ENCODE measurements at regions not wholly inside any gene's neighbourhood (a gene's known extent, or its start where the extent isn't known, plus 50 kb on each side); places are given as distances from the start of the nearest gene placed in this dataset.

DNA sequence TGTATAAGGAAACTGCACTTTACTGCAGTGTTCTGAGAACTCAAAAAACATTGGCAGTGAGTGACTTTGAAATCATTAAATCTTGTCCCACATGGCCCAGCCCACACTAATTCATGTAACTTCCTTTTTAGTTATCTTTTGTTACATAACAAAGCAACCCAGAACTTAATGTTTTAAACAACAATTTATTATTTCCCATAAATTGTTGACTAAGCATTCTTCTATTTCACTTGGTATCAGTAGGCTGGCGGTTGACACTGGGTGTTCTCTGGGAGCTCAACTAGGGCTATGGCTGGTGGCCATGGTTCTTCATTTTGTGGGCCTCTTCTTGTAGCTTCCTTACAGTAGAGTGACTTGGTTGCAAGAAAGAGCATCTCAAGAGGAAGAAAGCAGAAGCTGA, 278.4 kb downstream of the RASEF start:
- TF ChIP-seq, protein P1, sequence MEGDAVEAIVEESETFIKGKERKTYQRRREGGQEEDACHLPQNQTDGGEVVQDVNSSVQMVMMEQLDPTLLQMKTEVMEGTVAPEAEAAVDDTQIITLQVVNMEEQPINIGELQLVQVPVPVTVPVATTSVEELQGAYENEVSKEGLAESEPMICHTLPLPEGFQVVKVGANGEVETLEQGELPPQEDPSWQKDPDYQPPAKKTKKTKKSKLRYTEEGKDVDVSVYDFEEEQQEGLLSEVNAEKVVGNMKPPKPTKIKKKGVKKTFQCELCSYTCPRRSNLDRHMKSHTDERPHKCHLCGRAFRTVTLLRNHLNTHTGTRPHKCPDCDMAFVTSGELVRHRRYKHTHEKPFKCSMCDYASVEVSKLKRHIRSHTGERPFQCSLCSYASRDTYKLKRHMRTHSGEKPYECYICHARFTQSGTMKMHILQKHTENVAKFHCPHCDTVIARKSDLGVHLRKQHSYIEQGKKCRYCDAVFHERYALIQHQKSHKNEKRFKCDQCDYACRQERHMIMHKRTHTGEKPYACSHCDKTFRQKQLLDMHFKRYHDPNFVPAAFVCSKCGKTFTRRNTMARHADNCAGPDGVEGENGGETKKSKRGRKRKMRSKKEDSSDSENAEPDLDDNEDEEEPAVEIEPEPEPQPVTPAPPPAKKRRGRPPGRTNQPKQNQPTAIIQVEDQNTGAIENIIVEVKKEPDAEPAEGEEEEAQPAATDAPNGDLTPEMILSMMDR (IDR thresholded peaks at IDR 0.05), result no peak
- TF ChIP-seq POLR2A (IDR thresholded peaks at IDR 0.05), result no peak

Data from lower leg skin (tissue), 3 donors.